ENCODE measurements at regions not wholly inside any gene's neighbourhood (a gene's known extent, or its start where the extent isn't known, plus 50 kb on each side); places are given as distances from the start of the nearest gene placed in this dataset.

GRCh38 chr3:174619239-174619638, 239.9 kb upstream of the NAALADL2 start:
- no peaks in the 10 kb centered on the region for H3K27me3 ChIP-seq (ENCODE audit: insufficient read depth, low read length, poor library complexity, severe bottlenecking)
- no peaks in the 10 kb centered on the region for H3F3A ChIP-seq (ENCODE audit: low read depth)
- no peak overlapping the region for H3K4me3 ChIP-seq (ENCODE audit: low read length, poor library complexity, severe bottlenecking)
- H3K36me3 ChIP-seq (ENCODE audit: insufficient read depth, low read length) = no peaks in the 10 kb centered on the region
- no peaks in the 10 kb centered on the region for H3K9me3 ChIP-seq (ENCODE audit: insufficient read depth, low read depth, low read length)
- no peak overlapping the region for H3K4me2 ChIP-seq (ENCODE audit: low read depth, low read length, poor library complexity, severe bottlenecking)
- H3K79me2 ChIP-seq (ENCODE audit: insufficient read depth, low read length) = no peaks in the 10 kb centered on the region
- H3K9me2 ChIP-seq (replicated peaks; ENCODE audit: low read depth, low read length) = no peaks in the 10 kb centered on the region
- no peak for TF ChIP-seq EZH2phosphoT487 (IDR thresholded peaks at IDR 0.05; ENCODE audit: borderline replicate concordance)
- no peak for TF ChIP-seq CTCF (conservative IDR thresholded peaks at IDR 0.05; ENCODE audit: low read length)
- no peak overlapping the region for H3K9ac ChIP-seq (ENCODE audit: low read depth, low read length, poor library complexity, severe bottlenecking)
- H4K20me1 ChIP-seq (ENCODE audit: insufficient read depth, low read length, poor library complexity, severe bottlenecking) = no peaks in the 10 kb centered on the region
- no peak overlapping the region for H2AFZ ChIP-seq (ENCODE audit: low read length)
- H3K4me1 ChIP-seq (ENCODE audit: insufficient read depth, low read length, poor library complexity, severe bottlenecking) = peaks cover 6% of the 10 kb centered on the region

- H3K36me3 ChIP-seq (ENCODE audit: insufficient read depth, low read length) = no peaks in the 10 kb centered on the region
- H3K9ac ChIP-seq (ENCODE audit: low read depth, low read length, poor library complexity, severe bottlenecking) = no peak overlapping the region
- H3K9me3 ChIP-seq (ENCODE audit: insufficient read depth, low read depth, low read length) = no peaks in the 10 kb centered on the region
- H4K20me1 ChIP-seq (ENCODE audit: insufficient read depth, low read length, poor library complexity, severe bottlenecking) = no peaks in the 10 kb centered on the region
- no peak overlapping the region for H2AFZ ChIP-seq (ENCODE audit: low read length)
- H3K27me3 ChIP-seq (ENCODE audit: insufficient read depth, low read length, poor library complexity, severe bottlenecking) = no peaks in the 10 kb centered on the region
- H3K4me2 ChIP-seq (ENCODE audit: low read depth, low read length, poor library complexity, severe bottlenecking) = no peak overlapping the region
- H3K4me1 ChIP-seq (ENCODE audit: insufficient read depth, low read length, poor library complexity, severe bottlenecking) = peaks cover 6% of the 10 kb centered on the region
- TF ChIP-seq CTCF (conservative IDR thresholded peaks at IDR 0.05; ENCODE audit: low read length) (peak; percentile 44; the same call in 1 of the 2 replicates), EZH2phosphoT487 (IDR thresholded peaks at IDR 0.05; ENCODE audit: borderline replicate concordance) (no peak)
- no peaks in the 10 kb centered on the region for H3F3A ChIP-seq (ENCODE audit: low read depth)
- H3K79me2 ChIP-seq (ENCODE audit: insufficient read depth, low read length) = no peaks in the 10 kb centered on the region
- no peak overlapping the region for H3K4me3 ChIP-seq (ENCODE audit: low read length, poor library complexity, severe bottlenecking)
- H3K9me2 ChIP-seq (replicated peaks; ENCODE audit: low read depth, low read length) = no peaks in the 10 kb centered on the region
These were observed 239.0 kb upstream of the NAALADL2 start for GRCh38 chr3:174620138-174620537.

- H4K20me1 ChIP-seq (ENCODE audit: insufficient read depth, low read length, poor library complexity, severe bottlenecking) = no peaks in the 10 kb centered on the region
- H3K9me2 ChIP-seq (replicated peaks; ENCODE audit: low read depth, low read length) = no peaks in the 10 kb centered on the region
- no peak overlapping the region for H3K4me3 ChIP-seq (ENCODE audit: low read length, poor library complexity, severe bottlenecking)
- peaks cover 6% of the 10 kb centered on the region for H3K4me1 ChIP-seq (ENCODE audit: insufficient read depth, low read length, poor library complexity, severe bottlenecking)
- no peaks in the 10 kb centered on the region for H3K79me2 ChIP-seq (ENCODE audit: insufficient read depth, low read length)
- H3K4me2 ChIP-seq (ENCODE audit: low read depth, low read length, poor library complexity, severe bottlenecking) = no peak overlapping the region
- H3K27me3 ChIP-seq (ENCODE audit: insufficient read depth, low read length, poor library complexity, severe bottlenecking) = no peaks in the 10 kb centered on the region
- H3K9ac ChIP-seq (ENCODE audit: low read depth, low read length, poor library complexity, severe bottlenecking) = no peak overlapping the region
- H3F3A ChIP-seq (ENCODE audit: low read depth) = no peaks in the 10 kb centered on the region
- no peak overlapping the region for H2AFZ ChIP-seq (ENCODE audit: low read length)
- no peaks in the 10 kb centered on the region for H3K9me3 ChIP-seq (ENCODE audit: insufficient read depth, low read depth, low read length)
- TF ChIP-seq EZH2phosphoT487 (IDR thresholded peaks at IDR 0.05; ENCODE audit: borderline replicate concordance) (no peak), CTCF (conservative IDR thresholded peaks at IDR 0.05; ENCODE audit: low read length) (no peak)
- H3K36me3 ChIP-seq (ENCODE audit: insufficient read depth, low read length) = no peaks in the 10 kb centered on the region
These were observed 238.2 kb upstream of the NAALADL2 start for GRCh38 chr3:174620855-174621472.

Measured in Loucy (cell line).